HCT116 (cell line): ENCODE measurements at regions not wholly inside any gene's neighbourhood (a gene's known extent, or its start where the extent isn't known, plus 50 kb on each side); places are given as distances from the start of the nearest gene placed in this dataset.

Source experiments
- ATAC-seq: fragments of 200-7000 bp; cut with Tn5 transposase; 2 replicates; pipeline ENCODE4 v1.9.1; 2020; ENCODE audit warnings: mild to moderate bottlenecking, moderate library complexity
- BruUV-seq: library from RNA; stranded (reverse); fragments of 400-500 nt; replicated peaks from 2 replicates; lab custom pipeline; 2021; lab: Mats Ljungman, UMichigan
- CTCF ChIA-PET: fragments of 300-600 bp; sonication (Branson Sonifier 250); formaldehyde crosslinking; loops from one replicate; lab custom pipeline; 2021; ENCODE audit warnings: antibody characterized with exemption; lab: Charles Lee
- POLR2A ChIA-PET: fragments of 300-600, 350-600 bp; sonication (Branson Sonifier 250); formaldehyde crosslinking; loops from one replicate; lab custom pipeline; 2021; ENCODE audit warnings: antibody characterized with exemption; lab: Charles Lee
- RAD21 ChIA-PET, 2 experiments: fragments of 300-600 bp; sonication (Branson Sonifier 250); formaldehyde crosslinking; loops; one replicate each; lab custom pipeline; 2023; ENCODE audit warnings: low total read pairs in 2 of 2; ENCODE audit not compliant: uncharacterized antibody in 2 of 2, unreplicated experiment in 2 of 2, low non-redundant PET in 1 of 2; lab: Charles Lee
- DNase-seq: peaks from one replicate; pipeline ENCODE4 v3.0.0-alpha.2; 2010; ENCODE audit warnings: low read depth, low spot score
- H2AFZ ChIP-seq: fragments of 200-600 bp; shearing (Covaris generic), sonication (generic); 2 replicates; pipeline ENCODE4 v1.6.1; 2017; ENCODE audit warnings: low read depth, mixed run types, mixed read lengths, antibody characterized with exemption, low read length; ENCODE audit not compliant: poor library complexity, severe bottlenecking
- H3K27ac ChIP-seq: 2 replicates; pipeline ENCODE4 v1.5.1; 2012; ENCODE audit warnings: low read depth, low read length
- H3K27me3 ChIP-seq: fragments of 200-600 bp; sonication (generic); 2 replicates; pipeline ENCODE4 v1.6.1; 2016; ENCODE audit warnings: mixed run types, low read length, mixed read lengths; ENCODE audit not compliant: insufficient read depth
- H3K36me3 ChIP-seq, 2 experiments: fragments of 200-500 bp in 1 of 2; fragments of 200-600 bp in 1 of 2; sonication (Bioruptor generic) in 1 of 2; sonication (generic) in 1 of 2; 2 replicates each; pipeline versions ENCODE4 v1.5.1 to v1.6.1; 2014 to 2016; ENCODE audit warnings: low read length in 2 of 2, inconsistent platforms in 1 of 2, mixed read lengths in 1 of 2, mixed run types in 1 of 2; ENCODE audit not compliant: insufficient read depth in 2 of 2, control insufficient read depth in 1 of 2
- H3K4me1 ChIP-seq, 2 experiments: fragments of 200-600 bp in 1 of 2; sonication (generic) in 1 of 2; 2 replicates each; pipeline versions ENCODE4 v1.5.1 to v1.6.1; 2012 to 2017; ENCODE audit warnings: low read length in 2 of 2, inconsistent platforms in 1 of 2, mild to moderate bottlenecking in 1 of 2, mixed read lengths in 1 of 2, mixed run types in 1 of 2, moderate library complexity in 1 of 2; ENCODE audit not compliant: insufficient read depth in 2 of 2, control insufficient read depth in 1 of 2
- H3K4me2 ChIP-seq: fragments of 200-600 bp; sonication (generic); 2 replicates; pipeline ENCODE4 v1.6.1; 2017; ENCODE audit warnings: mixed run types, low read length, mixed read lengths
- H3K4me3 ChIP-seq, 2 experiments: fragments of 200-600 bp in 1 of 2; sonication (generic) in 1 of 2; replicated peaks in 1 of 2; 2 replicates each; pipeline ENCODE4 v1.5.1; 2011 to 2016; ENCODE audit warnings: low read length in 2 of 2, control low read depth in 1 of 2, low read depth in 1 of 2, mild to moderate bottlenecking in 1 of 2, mixed read lengths in 1 of 2, mixed run types in 1 of 2
- H3K79me2 ChIP-seq: fragments of 200-600 bp; sonication (generic); 2 replicates; pipeline ENCODE4 v1.6.1; 2017; ENCODE audit warnings: mild to moderate bottlenecking, mixed run types, low read length, moderate library complexity, mixed read lengths; ENCODE audit not compliant: insufficient read depth
- H3K9ac ChIP-seq: fragments of 200-600 bp; sonication (generic); 2 replicates; pipeline ENCODE4 v1.6.1; 2016; ENCODE audit warnings: low read length, mixed read lengths
- H3K9me2 ChIP-seq: fragments of 200-600 bp; sonication (generic), shearing (Covaris generic); 2 replicates; pipeline ENCODE4 v1.6.1; 2017; ENCODE audit warnings: mixed run types, mild to moderate bottlenecking, moderate library complexity; ENCODE audit not compliant: insufficient read depth
- H3K9me3 ChIP-seq, 2 experiments: fragments of 200-500 bp in 1 of 2; fragments of 200-600 bp in 1 of 2; sonication (Bioruptor generic) in 1 of 2; sonication (generic) in 1 of 2; 2 replicates each; pipeline ENCODE4 v1.6.1; 2014 to 2017; ENCODE audit warnings: low read length in 2 of 2, mixed read lengths in 2 of 2, inconsistent platforms in 1 of 2, low read depth in 1 of 2, mild to moderate bottlenecking in 1 of 2, mixed run types in 1 of 2, moderate library complexity in 1 of 2; ENCODE audit not compliant: control insufficient read depth in 1 of 2, insufficient read depth in 1 of 2
- H4K20me1 ChIP-seq: fragments of 200-600 bp; sonication (generic), shearing (Covaris generic); 2 replicates; pipeline ENCODE4 v1.6.1; 2017; ENCODE audit warnings: mixed run types, mild to moderate bottlenecking, moderate library complexity; ENCODE audit not compliant: insufficient read depth
- ATF3 ChIP-seq: IDR thresholded peaks from 2 replicates; pipeline ENCODE4 v1.6.1; 2012
- CBX3 ChIP-seq: IDR thresholded peaks from 2 replicates; pipeline ENCODE4 v1.6.1; 2012; ENCODE audit warnings: low read depth
- CEBPB ChIP-seq: IDR thresholded peaks from 2 replicates; pipeline ENCODE4 v1.6.1; 2012; ENCODE audit warnings: low read depth
- EGR1 ChIP-seq: IDR thresholded peaks from 2 replicates; pipeline ENCODE4 v1.6.1; 2012; ENCODE audit warnings: low read depth
- JUND ChIP-seq: IDR thresholded peaks from 2 replicates; pipeline ENCODE4 v1.6.1; 2012
- POLR2AphosphoS5 ChIP-seq: IDR thresholded peaks from 2 replicates; pipeline ENCODE4 v1.6.1; 2011; ENCODE audit warnings: mild to moderate bottlenecking, low read depth, low read length, moderate library complexity
- RAD21 ChIP-seq: IDR thresholded peaks from 2 replicates; pipeline ENCODE4 v1.6.1; 2012; ENCODE audit warnings: low read depth, mild to moderate bottlenecking
- REST ChIP-seq: IDR thresholded peaks from 2 replicates; pipeline ENCODE4 v1.6.1; 2012; ENCODE audit warnings: low read depth
- SP1 ChIP-seq: IDR thresholded peaks from 2 replicates; pipeline ENCODE4 v1.6.1; 2012; ENCODE audit warnings: low read depth
- SRF ChIP-seq: IDR thresholded peaks from 2 replicates; pipeline ENCODE4 v1.6.1; 2012; ENCODE audit warnings: low read depth
- TCF7L2 ChIP-seq: IDR thresholded peaks from 2 replicates; pipeline ENCODE4 v1.7.0; 2011; ENCODE audit warnings: borderline replicate concordance, inconsistent platforms; ENCODE audit not compliant: insufficient read depth, insufficient read length; ENCODE audit errors: extremely low read depth
- ZFX ChIP-seq: fragments of 450-650 bp; IDR thresholded peaks from 2 replicates; pipeline ENCODE4 v1.6.1; 2017
- ZNF274 ChIP-seq: fragments of 200-500 bp; sonication (Bioruptor generic); IDR thresholded peaks from 2 replicates; pipeline ENCODE4 v1.6.1; 2014; ENCODE audit warnings: mild to moderate bottlenecking, low read depth, low read length, inconsistent platforms
- intact Hi-C: fragments of 100-400 bp; cut with micrococcal nuclease; formaldehyde crosslinking; loops from 2 replicates; pipeline ENCODE4 v1.10.0; 2022

- intact Hi-C loops: no loop called here
- H2AFZ ChIP-seq: no peak overlapping the region
- no peak overlapping the region for H3K27ac ChIP-seq
- RAD21 ChIA-PET: no interaction called here
- POLR2A ChIA-PET: no interaction called here
- no peak overlapping the region for H3K4me3 ChIP-seq
- no peaks in the 10 kb centered on the region for H3K9me2 ChIP-seq
- ATAC-seq: no peak
- no peaks in the 10 kb centered on the region for H3K4me1 ChIP-seq
- no peaks in the 10 kb centered on the region for H4K20me1 ChIP-seq
- BruUV-seq: no TSS peak
- CTCF ChIA-PET: no interaction called here
- no peaks in the 10 kb centered on the region for H3K27me3 ChIP-seq
- H3K4me2 ChIP-seq: no peak overlapping the region
- DNase-seq: no peak
- TF ChIP-seq ZNF274 (no peak), CEBPB (no peak), RAD21 (no peak), JUND (no peak), ATF3 (no peak), EGR1 (no peak), SRF (no peak), ZFX (no peak), POLR2AphosphoS5 (no peak), CBX3 (no peak), TCF7L2 (no peak), SP1 (no peak), REST (no peak)
- H3K9ac ChIP-seq: no peak overlapping the region
- no peaks in the 10 kb centered on the region for H3K79me2 ChIP-seq
- H3K36me3 ChIP-seq: no peaks in the 10 kb centered on the region; a peak in 1 of 4 replicates
- H3K9me3 ChIP-seq: peaks cover 0 to 12% of the 10 kb centered on the region in 2 experiments; a peak in 3 of 4 replicates
Measured at GRCh38 chr3:78285032-78285728, 1245.3 kb downstream of the ROBO2 start.
